Activated T-helper 1 cell treated with anti-CD3 and anti-CD28 coated beads, Interleukin-12 subunit alpha, Interleukin-12 subunit beta, Interleukin-2, Interleukin-4 antibody, amounts not matched to agents 30 ng/mL and 10 ng/mL and 1 ng/mL, durations not matched to agents 14 hours and 24 hours and 36 hours (primary cell): ENCODE measurements at regions not wholly inside any gene's neighbourhood (a gene's known extent, or its start where the extent isn't known, plus 50 kb on each side); places are given as distances from the start of the nearest gene placed in this dataset.
"Not testable (repeated sequence)": the region's sequence is repeated elsewhere in the genome, so short reads cannot be mapped to it uniquely, and the experiment has no call there.

Experiments used
- DNase-seq: peaks from one replicate; pipeline ENCODE4 v3.0.0; 2021; ENCODE audit warnings: low spot score
- H3K27ac Mint-ChIP-seq: one replicate; pipeline ENCODE4 v1.8.0; 2021; ENCODE audit warnings: mild to moderate bottlenecking, mixed read lengths
- H3K27me3 Mint-ChIP-seq: one replicate; pipeline ENCODE4 v1.8.0; 2022; ENCODE audit warnings: mild to moderate bottlenecking, moderate library complexity, mixed read lengths; ENCODE audit not compliant: insufficient read depth
- H3K36me3 Mint-ChIP-seq: one replicate; pipeline ENCODE4 v1.8.0; 2021; ENCODE audit warnings: low read depth, mixed read lengths
- H3K4me1 Mint-ChIP-seq: one replicate; pipeline ENCODE4 v1.8.0; 2021; ENCODE audit warnings: low read depth, mixed read lengths
- H3K4me3 Mint-ChIP-seq: one replicate; pipeline ENCODE4 v1.8.0; 2021; ENCODE audit warnings: mild to moderate bottlenecking, moderate library complexity, mixed read lengths
- H3K9me3 Mint-ChIP-seq: one replicate; pipeline ENCODE4 v1.8.0; 2021; ENCODE audit warnings: mixed read lengths
- intact Hi-C: fragments of 100-400 bp; cut with micrococcal nuclease; formaldehyde crosslinking; loops from one replicate; pipeline ENCODE4 v1.15.1; 2024

GRCh38 chr7:65247491-65247890, 126.2 kb upstream of the ZNF92 start:
- Mint-ChIP-seq H3K4me3 (no peak overlapping the region), H3K9me3 (no peaks in the 10 kb centered on the region), H3K4me1 (peaks cover 9% of the 10 kb centered on the region), H3K27me3 (peaks cover 13% of the 10 kb centered on the region), H3K27ac (no peak overlapping the region), H3K36me3 (no peaks in the 10 kb centered on the region)
- DNase-seq: no peak
- intact Hi-C loops: no loop called here

DNA sequence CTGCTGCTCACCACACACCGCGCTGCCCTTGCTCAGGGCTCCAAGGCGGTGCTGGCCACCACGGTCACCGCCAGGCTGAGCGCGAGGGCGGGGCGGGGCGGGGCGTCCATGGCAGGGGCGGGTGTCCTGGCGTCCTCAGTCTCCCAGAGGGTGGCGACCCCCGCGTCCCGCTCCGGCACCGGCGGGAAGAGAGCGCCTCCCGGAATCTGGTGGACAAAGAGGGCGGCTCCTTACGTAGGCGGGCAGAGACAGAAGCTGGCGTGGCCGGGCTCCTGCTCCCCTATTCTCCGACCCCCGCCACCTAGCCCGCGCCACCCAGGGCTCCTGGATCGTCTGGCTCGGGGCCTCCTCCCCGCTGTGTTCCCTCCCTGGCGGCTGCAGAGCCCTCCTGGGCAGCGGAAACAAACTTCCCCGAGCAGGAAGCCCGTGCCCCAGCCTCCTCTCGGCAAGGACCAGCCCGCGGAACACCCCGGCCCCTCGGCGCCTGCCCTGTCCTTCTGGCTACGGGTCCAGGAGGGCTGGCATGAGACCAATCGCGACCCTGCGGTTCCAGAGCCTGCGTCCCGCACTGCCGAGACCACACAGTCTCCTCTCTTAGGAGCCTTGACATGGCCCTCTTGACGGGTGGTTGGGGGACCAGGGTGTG, 133.8 kb upstream of the ZNF92 start:
- peaks cover 17% of the 10 kb centered on the region for H3K27me3 Mint-ChIP-seq
- H3K36me3 Mint-ChIP-seq: no peaks in the 10 kb centered on the region
- no peak for DNase-seq
- intact Hi-C loops: no loop called here
- H3K4me3 Mint-ChIP-seq: peak overlapping the region; percentile 37
- no peaks in the 10 kb centered on the region for H3K4me1 Mint-ChIP-seq
- H3K9me3 Mint-ChIP-seq: no peaks in the 10 kb centered on the region
- H3K27ac Mint-ChIP-seq: no peak overlapping the region

DNA sequence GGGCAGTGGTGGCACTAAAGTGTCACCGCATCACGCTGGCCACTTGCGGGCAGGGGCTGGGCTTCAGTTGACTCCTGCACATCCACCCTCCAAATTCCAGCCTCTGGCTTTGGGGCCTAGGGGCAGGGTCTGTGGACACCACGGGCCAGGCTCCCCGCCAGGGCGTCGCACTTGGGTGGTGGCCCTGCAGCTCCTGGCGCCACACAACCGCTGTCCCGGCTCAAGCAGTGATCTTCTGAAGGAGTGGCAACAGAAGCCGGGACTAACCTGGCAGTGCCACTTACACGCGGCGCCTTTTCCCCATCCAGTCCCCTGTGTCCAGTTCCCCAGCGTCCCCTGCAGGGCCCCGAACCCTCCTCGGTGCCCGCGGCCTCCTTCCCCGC, 134.3 kb upstream of the ZNF92 start:
- Mint-ChIP-seq H3K36me3 (no peaks in the 10 kb centered on the region), H3K4me1 (no peaks in the 10 kb centered on the region), H3K27ac (no peak overlapping the region), H3K9me3 (no peaks in the 10 kb centered on the region), H3K4me3 (no peak overlapping the region), H3K27me3 (peaks cover 17% of the 10 kb centered on the region)
- intact Hi-C loops: no loop called here
- DNase-seq: no peak

GRCh38 chr7:65238785-65239184, 134.9 kb upstream of the ZNF92 start:
- H3K4me1 Mint-ChIP-seq: no peaks in the 10 kb centered on the region
- H3K4me3 Mint-ChIP-seq: no peak overlapping the region
- H3K9me3 Mint-ChIP-seq: no peaks in the 10 kb centered on the region
- no peak for DNase-seq
- peaks cover 17% of the 10 kb centered on the region for H3K27me3 Mint-ChIP-seq
- no peaks in the 10 kb centered on the region for H3K36me3 Mint-ChIP-seq
- intact Hi-C loops: no loop called here
- no peak overlapping the region for H3K27ac Mint-ChIP-seq

GRCh38 chr7:65235586-65235985, 138.1 kb upstream of the ZNF92 start:
- DNase-seq: no peak
- intact Hi-C loops: no loop called here
- Mint-ChIP-seq H3K4me3 (no peak overlapping the region), H3K27me3 (peaks cover 4% of the 10 kb centered on the region), H3K27ac (no peak overlapping the region), H3K36me3 (no peaks in the 10 kb centered on the region), H3K9me3 (no peaks in the 10 kb centered on the region), H3K4me1 (no peaks in the 10 kb centered on the region)

GRCh38 chr7:65233409-65234034, 140.1 kb upstream of the ZNF92 start:
- Mint-ChIP-seq H3K4me1 (no peaks in the 10 kb centered on the region), H3K36me3 (no peaks in the 10 kb centered on the region), H3K9me3 (no peaks in the 10 kb centered on the region), H3K27me3 (no peaks in the 10 kb centered on the region), H3K4me3 (no peak overlapping the region), H3K27ac (no peak overlapping the region)
- DNase-seq: no peak
- intact Hi-C loops: no loop called here

DNA sequence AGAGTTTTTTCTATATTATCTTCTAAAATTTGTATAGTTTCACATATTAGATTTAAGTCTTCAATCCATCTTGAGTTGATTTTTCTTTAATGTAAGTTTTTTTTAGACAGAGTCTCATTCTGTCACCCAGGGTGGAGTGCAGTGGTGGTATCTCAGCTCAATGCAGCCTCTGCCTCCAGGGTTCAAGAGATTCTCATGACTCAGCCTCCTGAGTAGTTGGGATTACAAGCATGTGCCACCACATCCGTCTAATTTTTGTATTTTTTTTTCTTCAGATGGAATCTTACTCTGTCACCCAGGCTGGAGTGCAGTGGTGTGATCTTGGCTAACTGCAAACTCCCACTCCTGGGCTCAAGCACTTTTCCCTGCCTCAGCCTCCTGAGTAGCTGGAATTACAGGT, 143.4 kb upstream of the ZNF92 start:
- intact Hi-C loops: no loop called here
- Mint-ChIP-seq H3K27me3 (no peaks in the 10 kb centered on the region), H3K9me3 (no peaks in the 10 kb centered on the region), H3K4me1 (no peaks in the 10 kb centered on the region), H3K36me3 (no peaks in the 10 kb centered on the region), H3K4me3 (no peak overlapping the region), H3K27ac (no peak overlapping the region)
- no peak for DNase-seq

DNA sequence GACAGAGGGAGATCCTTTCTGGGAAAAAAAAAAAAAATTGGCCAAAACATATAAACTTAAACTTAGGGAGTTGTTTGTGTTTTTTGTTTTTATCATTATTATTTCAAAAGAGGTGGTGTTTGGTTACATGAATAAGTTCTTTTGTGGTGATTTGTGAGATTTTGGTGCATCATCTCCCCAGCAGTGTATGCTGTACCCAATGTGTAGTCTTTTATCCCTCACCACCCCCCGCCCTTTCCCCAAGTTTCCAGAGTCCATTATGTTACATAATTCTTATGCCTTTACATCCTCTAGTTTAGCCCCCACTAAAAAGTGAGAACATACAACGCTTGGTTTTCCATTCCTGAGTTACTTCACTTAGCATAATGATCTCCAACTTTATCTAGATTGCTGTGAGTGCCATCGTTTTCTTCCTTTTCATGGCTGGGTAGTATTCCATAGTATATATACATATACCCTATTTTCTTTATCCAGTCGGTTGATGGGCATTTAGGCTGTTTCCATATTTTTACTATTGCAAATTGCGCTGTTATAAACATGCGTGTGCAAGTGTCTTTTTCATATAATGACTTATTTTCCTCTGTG, 148.1 kb upstream of the ZNF92 start:
- H3K4me1 Mint-ChIP-seq: no peaks in the 10 kb centered on the region
- H3K27me3 Mint-ChIP-seq: no peaks in the 10 kb centered on the region
- H3K36me3 Mint-ChIP-seq: no peaks in the 10 kb centered on the region
- no peak for DNase-seq
- H3K9me3 Mint-ChIP-seq: no peaks in the 10 kb centered on the region
- H3K27ac Mint-ChIP-seq: no peak overlapping the region
- no peak overlapping the region for H3K4me3 Mint-ChIP-seq
- intact Hi-C loops: no loop called here

GRCh38 chr7:65222655-65223054, 151.0 kb upstream of the ZNF92 start:
- intact Hi-C loops: no loop called here
- Mint-ChIP-seq H3K36me3 (no peaks in the 10 kb centered on the region), H3K9me3 (no peaks in the 10 kb centered on the region), H3K4me3 (no peak overlapping the region), H3K27me3 (no peaks in the 10 kb centered on the region), H3K4me1 (no peaks in the 10 kb centered on the region), H3K27ac (no peak overlapping the region)
- no peak for DNase-seq

- intact Hi-C loops: no loop called here
- H3K9me3 Mint-ChIP-seq: no peaks in the 10 kb centered on the region
- H3K4me3 Mint-ChIP-seq: no peak overlapping the region
- no peaks in the 10 kb centered on the region for H3K36me3 Mint-ChIP-seq
- no peak overlapping the region for H3K27ac Mint-ChIP-seq
- DNase-seq: no peak
- H3K4me1 Mint-ChIP-seq: peaks cover under 1% of the 10 kb centered on the region
- H3K27me3 Mint-ChIP-seq: no peaks in the 10 kb centered on the region
Measured at GRCh38 chr7:65221683-65222082, 152.0 kb upstream of the ZNF92 start.

GRCh38 chr7:65219623-65220022, 154.0 kb upstream of the ZNF92 start:
- Mint-ChIP-seq H3K4me3 (no peak overlapping the region), H3K36me3 (no peaks in the 10 kb centered on the region), H3K9me3 (no peaks in the 10 kb centered on the region), H3K4me1 (peaks cover 6% of the 10 kb centered on the region), H3K27ac (no peak overlapping the region), H3K27me3 (no peaks in the 10 kb centered on the region)
- intact Hi-C loops: no loop called here
- DNase-seq: no peak

- intact Hi-C loops: loop anchor here (1.0 to 2.0 kb wide), 2 partner anchors 156 to 265 kb away; partner anchors contain the start of gene ZNF92
- Mint-ChIP-seq H3K27me3 (no peaks in the 10 kb centered on the region), H3K36me3 (no peaks in the 10 kb centered on the region), H3K4me1 (peaks cover 6% of the 10 kb centered on the region), H3K9me3 (no peaks in the 10 kb centered on the region), H3K4me3 (no peak overlapping the region), H3K27ac (no peak overlapping the region)
- DNase-seq: peak; percentile 27
Measured at GRCh38 chr7:65216469-65216868, 157.2 kb upstream of the ZNF92 start.

- H3K4me3 Mint-ChIP-seq, H3K27me3 Mint-ChIP-seq, intact Hi-C loops, H3K36me3 Mint-ChIP-seq, H3K4me1 Mint-ChIP-seq, H3K27ac Mint-ChIP-seq, H3K9me3 Mint-ChIP-seq, DNase-seq: not testable (repeated sequence)
Measured at GRCh38 chr7:65213260-65213659, 160.4 kb upstream of the ZNF92 start.
